KMS-11 (cell line): ENCODE measurements at regions not wholly inside any gene's neighbourhood (a gene's known extent, or its start where the extent isn't known, plus 50 kb on each side); places are given as distances from the start of the nearest gene placed in this dataset.

ENCODE experiments used
- H2AFZ ChIP-seq: fragments of 200-600 bp; sonication (generic); 2 replicates; pipeline ENCODE4 v1.6.1; 2016; ENCODE audit warnings: antibody characterized with exemption, mixed run types, low read depth
- H3K27ac ChIP-seq: fragments of 200-600 bp; sonication (generic); 2 replicates; pipeline ENCODE4 v1.6.1; 2016; ENCODE audit warnings: mild to moderate bottlenecking, mixed run types
- H3K27me3 ChIP-seq: fragments of 200-600 bp; sonication (generic); 2 replicates; pipeline ENCODE4 v1.6.1; 2017; ENCODE audit warnings: mild to moderate bottlenecking, low read depth, mixed run types, moderate library complexity; ENCODE audit not compliant: insufficient read depth
- H3K36me3 ChIP-seq: fragments of 200-600 bp; sonication (generic); 2 replicates; pipeline ENCODE4 v1.6.1; 2017; ENCODE audit warnings: mild to moderate bottlenecking, mixed run types; ENCODE audit not compliant: insufficient read depth
- H3K4me1 ChIP-seq: fragments of 200-600 bp; sonication (generic); 2 replicates; pipeline ENCODE4 v1.6.1; 2016; ENCODE audit warnings: mild to moderate bottlenecking, low read depth, mixed run types; ENCODE audit not compliant: poor library complexity, severe bottlenecking
- H3K4me2 ChIP-seq: fragments of 200-600 bp; sonication (generic); 2 replicates; pipeline ENCODE4 v1.7.0; 2016; ENCODE audit warnings: mild to moderate bottlenecking, mixed run types
- H3K4me3 ChIP-seq: fragments of 200-600 bp; sonication (generic); IDR thresholded peaks from 2 replicates; pipeline ENCODE4 v1.6.1; 2017; ENCODE audit warnings: low read depth, low read length, mixed read lengths; ENCODE audit not compliant: insufficient read depth
- H3K79me2 ChIP-seq: fragments of 200-600 bp; sonication (generic); 2 replicates; pipeline ENCODE4 v1.6.1; 2016; ENCODE audit warnings: low read depth, mixed run types; ENCODE audit not compliant: insufficient read depth
- H3K9ac ChIP-seq: fragments of 200-600 bp; sonication (generic); 2 replicates; pipeline ENCODE4 v1.6.1; 2016; ENCODE audit warnings: mild to moderate bottlenecking, mixed run types
- H4K20me1 ChIP-seq: fragments of 200-600 bp; sonication (generic); 2 replicates; pipeline ENCODE4 v1.6.1; 2016; ENCODE audit warnings: mild to moderate bottlenecking, mixed run types; ENCODE audit not compliant: insufficient read depth
- TF ChIP-seq, protein P1 (sequence below): fragments of 200-600 bp; sonication (generic); conservative IDR thresholded peaks from 2 replicates; pipeline ENCODE4 v1.6.1; 2017; ENCODE audit warnings: low read depth, mild to moderate bottlenecking, antibody characterized with exemption, low read length, moderate library complexity, mixed read lengths

DNA sequence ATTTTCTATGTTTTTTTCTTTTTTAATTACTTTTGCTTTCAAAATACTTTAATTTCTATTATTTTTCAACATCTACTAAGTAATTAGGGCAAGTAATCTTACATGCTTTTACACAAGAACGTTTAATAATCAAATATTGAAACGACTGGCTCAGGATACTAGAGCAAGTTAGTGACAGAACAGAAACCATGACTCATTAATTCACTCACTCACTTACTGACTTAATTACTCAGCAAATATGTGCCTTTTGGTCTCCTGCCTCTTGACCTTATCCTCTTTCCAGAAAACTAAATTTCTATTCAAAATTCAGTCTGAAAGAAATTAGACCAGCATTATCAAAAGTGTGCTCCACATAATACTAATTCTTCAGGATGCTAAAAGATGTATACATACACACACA lies 314.9 kb upstream of the TEX13C start:
- no peaks in the 10 kb centered on the region for H3K36me3 ChIP-seq
- H4K20me1 ChIP-seq: no peaks in the 10 kb centered on the region
- no peak overlapping the region for H3K27ac ChIP-seq
- no peaks in the 10 kb centered on the region for H3K4me1 ChIP-seq
- H3K27me3 ChIP-seq: no peaks in the 10 kb centered on the region
- H3K79me2 ChIP-seq: no peaks in the 10 kb centered on the region
- TF ChIP-seq, protein P1, sequence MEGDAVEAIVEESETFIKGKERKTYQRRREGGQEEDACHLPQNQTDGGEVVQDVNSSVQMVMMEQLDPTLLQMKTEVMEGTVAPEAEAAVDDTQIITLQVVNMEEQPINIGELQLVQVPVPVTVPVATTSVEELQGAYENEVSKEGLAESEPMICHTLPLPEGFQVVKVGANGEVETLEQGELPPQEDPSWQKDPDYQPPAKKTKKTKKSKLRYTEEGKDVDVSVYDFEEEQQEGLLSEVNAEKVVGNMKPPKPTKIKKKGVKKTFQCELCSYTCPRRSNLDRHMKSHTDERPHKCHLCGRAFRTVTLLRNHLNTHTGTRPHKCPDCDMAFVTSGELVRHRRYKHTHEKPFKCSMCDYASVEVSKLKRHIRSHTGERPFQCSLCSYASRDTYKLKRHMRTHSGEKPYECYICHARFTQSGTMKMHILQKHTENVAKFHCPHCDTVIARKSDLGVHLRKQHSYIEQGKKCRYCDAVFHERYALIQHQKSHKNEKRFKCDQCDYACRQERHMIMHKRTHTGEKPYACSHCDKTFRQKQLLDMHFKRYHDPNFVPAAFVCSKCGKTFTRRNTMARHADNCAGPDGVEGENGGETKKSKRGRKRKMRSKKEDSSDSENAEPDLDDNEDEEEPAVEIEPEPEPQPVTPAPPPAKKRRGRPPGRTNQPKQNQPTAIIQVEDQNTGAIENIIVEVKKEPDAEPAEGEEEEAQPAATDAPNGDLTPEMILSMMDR: no peak
- H3K9ac ChIP-seq: no peak overlapping the region
- H3K4me3 ChIP-seq: no peak overlapping the region
- no peak overlapping the region for H3K4me2 ChIP-seq
- no peak overlapping the region for H2AFZ ChIP-seq

DNA sequence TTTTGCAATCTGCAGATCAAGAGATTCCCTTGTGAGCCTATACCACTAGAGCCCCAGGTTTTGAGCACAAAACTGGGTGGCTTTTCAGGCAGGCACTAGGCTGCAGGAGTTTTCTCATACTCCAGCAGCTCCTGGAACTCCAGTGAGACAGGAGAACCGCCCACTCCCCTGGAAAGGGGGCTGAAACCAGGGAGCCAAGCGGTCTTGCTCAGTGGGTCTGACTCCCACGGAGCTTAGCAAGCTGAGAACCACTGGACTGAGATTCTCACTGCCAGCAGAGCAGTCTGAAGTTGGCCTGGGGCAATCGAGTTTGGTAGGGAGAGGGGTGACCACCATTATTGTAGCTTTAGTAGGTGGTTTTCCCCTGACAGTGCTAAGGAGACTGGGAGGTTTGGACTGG lies 313.8 kb upstream of the TEX13C start:
- no peaks in the 10 kb centered on the region for H3K4me1 ChIP-seq
- no peak overlapping the region for H3K27ac ChIP-seq
- no peaks in the 10 kb centered on the region for H3K36me3 ChIP-seq
- H3K4me3 ChIP-seq: no peak overlapping the region
- H2AFZ ChIP-seq: no peak overlapping the region
- no peaks in the 10 kb centered on the region for H3K79me2 ChIP-seq
- TF ChIP-seq, protein P1: no peak
- no peak overlapping the region for H3K9ac ChIP-seq
- no peak overlapping the region for H3K4me2 ChIP-seq
- no peaks in the 10 kb centered on the region for H4K20me1 ChIP-seq
- no peaks in the 10 kb centered on the region for H3K27me3 ChIP-seq

DNA sequence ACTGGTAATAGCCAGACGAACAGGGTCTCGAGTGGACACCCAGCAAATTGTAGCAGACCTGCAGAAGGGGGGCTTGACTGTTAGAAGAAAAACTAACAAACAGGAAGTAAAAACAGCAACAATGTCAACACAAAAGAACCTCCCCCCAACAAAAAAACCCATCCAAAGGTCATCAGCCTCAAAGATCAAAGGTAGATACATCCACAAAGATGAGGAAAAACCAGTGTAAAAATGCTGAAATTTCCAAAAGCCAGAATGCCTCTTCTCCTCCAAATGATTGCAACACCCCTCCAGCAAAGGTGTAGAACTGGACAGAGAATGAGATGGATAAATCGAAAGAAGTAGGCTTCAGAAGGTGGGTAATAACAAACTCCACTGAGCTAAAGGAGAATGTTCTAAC lies 313.0 kb upstream of the TEX13C start:
- H3K79me2 ChIP-seq: no peaks in the 10 kb centered on the region
- no peaks in the 10 kb centered on the region for H3K4me1 ChIP-seq
- H3K27ac ChIP-seq: no peak overlapping the region
- TF ChIP-seq, protein P1: no peak
- H3K4me3 ChIP-seq: no peak overlapping the region
- no peaks in the 10 kb centered on the region for H3K27me3 ChIP-seq
- no peak overlapping the region for H2AFZ ChIP-seq
- H3K9ac ChIP-seq: no peak overlapping the region
- no peaks in the 10 kb centered on the region for H3K36me3 ChIP-seq
- H4K20me1 ChIP-seq: no peaks in the 10 kb centered on the region
- H3K4me2 ChIP-seq: no peak overlapping the region

DNA sequence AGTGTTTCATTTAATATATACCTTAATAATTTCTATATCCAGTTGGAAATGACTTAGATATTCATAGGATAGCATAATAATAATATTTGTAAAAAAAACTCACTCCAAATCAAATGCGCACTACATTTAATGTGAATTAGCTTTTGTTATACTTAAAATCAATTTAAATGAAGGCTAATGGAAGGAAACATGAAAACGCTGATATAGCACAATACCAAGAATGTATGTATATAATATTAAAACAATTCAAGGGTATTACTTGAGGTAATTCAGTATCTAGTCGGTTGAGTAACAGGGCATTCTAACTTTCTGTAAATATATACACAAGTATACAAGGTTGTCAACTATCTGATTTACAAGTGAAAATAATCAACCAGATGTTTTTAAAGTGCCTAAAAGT lies 307.1 kb upstream of the TEX13C start:
- H3K4me1 ChIP-seq: no peaks in the 10 kb centered on the region
- H3K27me3 ChIP-seq: no peaks in the 10 kb centered on the region
- no peak overlapping the region for H3K9ac ChIP-seq
- H3K4me2 ChIP-seq: no peak overlapping the region
- no peaks in the 10 kb centered on the region for H4K20me1 ChIP-seq
- H3K36me3 ChIP-seq: no peaks in the 10 kb centered on the region
- H3K27ac ChIP-seq: no peak overlapping the region
- H3K4me3 ChIP-seq: no peak overlapping the region
- H2AFZ ChIP-seq: no peak overlapping the region
- no peaks in the 10 kb centered on the region for H3K79me2 ChIP-seq
- TF ChIP-seq, protein P1: no peak

DNA sequence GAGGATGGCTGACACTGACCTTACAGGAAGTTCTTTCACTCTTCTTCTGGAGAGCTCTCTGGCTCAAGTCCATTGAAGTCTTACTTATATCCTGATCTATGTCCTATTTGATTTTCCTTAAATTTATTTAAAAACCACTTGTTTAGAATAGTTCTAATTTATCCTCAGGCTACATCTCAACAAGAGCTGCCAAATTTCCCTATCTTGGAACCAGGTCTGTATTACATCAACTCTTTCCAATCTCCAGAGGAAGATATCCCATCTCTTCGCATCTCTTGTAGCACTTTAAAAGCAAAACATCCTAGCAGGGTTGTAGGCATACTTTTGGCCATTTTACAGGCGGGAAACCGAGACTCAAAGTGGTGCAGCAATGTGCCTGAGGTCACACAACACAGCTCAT lies 290.5 kb upstream of the TEX13C start:
- no peak overlapping the region for H3K4me3 ChIP-seq
- no peaks in the 10 kb centered on the region for H3K36me3 ChIP-seq
- no peak overlapping the region for H3K4me2 ChIP-seq
- no peak overlapping the region for H3K9ac ChIP-seq
- H3K79me2 ChIP-seq: no peaks in the 10 kb centered on the region
- TF ChIP-seq, protein P1: no peak
- no peaks in the 10 kb centered on the region for H3K4me1 ChIP-seq
- no peaks in the 10 kb centered on the region for H3K27me3 ChIP-seq
- no peak overlapping the region for H3K27ac ChIP-seq
- no peaks in the 10 kb centered on the region for H4K20me1 ChIP-seq
- no peak overlapping the region for H2AFZ ChIP-seq
